ENCODE measurements at regions not wholly inside any gene's neighbourhood (a gene's known extent, or its start where the extent isn't known, plus 50 kb on each side); places are given as distances from the start of the nearest gene placed in this dataset.

- no peak overlapping the region for H2BK15ac ChIP-seq (ENCODE audit: low read length)
- no peak overlapping the region for H3K27ac ChIP-seq (ENCODE audit: low read depth, low read length)
- H2BK12ac ChIP-seq (ENCODE audit: low read depth, low read length), result 0 out of 2 replicates have a peak overlapping the region, but pooled peaks have one; percentile 27
- no peak overlapping the region for H2AFZ ChIP-seq (ENCODE audit: low read length)
- H4K8ac ChIP-seq (ENCODE audit: extremely low read depth, insufficient read depth, low read length), result no peak overlapping the region; the same call in 1 of the 2 replicates
- no peak overlapping the region for H2BK120ac ChIP-seq (replicated peaks; ENCODE audit: low read depth, low read length)
- no peak overlapping the region for H2BK5ac ChIP-seq (ENCODE audit: low read depth, low read length)
- H3K79me1 ChIP-seq (ENCODE audit: low read depth, low read length), result no peaks in the 10 kb centered on the region
- no peaks in the 10 kb centered on the region for H3K23me2 ChIP-seq (ENCODE audit: low read depth, low read length)
- no peaks in the 10 kb centered on the region for H3K27me3 ChIP-seq (replicated peaks in 1 of 4; ENCODE audit: control insufficient read depth in 3 of 4, extremely low read depth in 1 of 4, insufficient read depth in 3 of 4, low read length in 3 of 4)
- H4K91ac ChIP-seq (replicated peaks; ENCODE audit: insufficient read length, low read length), result no peak overlapping the region
- CTCF ChIA-PET (ENCODE audit: partially characterized antibody), result interaction anchor here (0.6 to 2.2 kb wide), 10 partner anchors 12 to 427 kb away, joined by 3 to 10 read pairs (median 4); no protein-coding TSS in a partner anchor
- H3K23ac ChIP-seq (ENCODE audit: insufficient read length), result no peak overlapping the region
- FAIRE-seq, result no peak
- H3K9me3 ChIP-seq (ENCODE audit: insufficient read depth in 2 of 2, low read depth in 1 of 2, low read length in 1 of 2), result no peaks in the 10 kb centered on the region
- no peaks in the 10 kb centered on the region for H4K20me1 ChIP-seq (replicated peaks in 1 of 2; ENCODE audit: control insufficient read depth in 1 of 2, insufficient read depth in 2 of 2, low read length in 2 of 2)
- H3K9ac ChIP-seq (replicated peaks in 1 of 4; ENCODE audit: extremely low read depth in 1 of 4, low read depth in 3 of 4, low read length in 3 of 4), result no peak overlapping the region
- 86% methylated on average over 15 of the region's 17 CpGs; no CpG with 5 or more reads in 1 of the 2 experiments for WGBS, 2 experiments (ENCODE audit: extremely low coverage in 1 of 2, insufficient coverage in 1 of 2, insufficient read length in 1 of 2, insufficient replicate concordance in 2 of 2, low coverage in 1 of 2, low lambda C conversion rate in 2 of 2, missing lambda C conversion rate in 1 of 2)
- H4K5ac ChIP-seq (ENCODE audit: insufficient read length, low read depth, low read length), result no peak overlapping the region
- no peak overlapping the region for H3K4me2 ChIP-seq (ENCODE audit: insufficient read depth in 1 of 2, low read depth in 2 of 2, low read length in 2 of 2)
- no peak overlapping the region for H3K14ac ChIP-seq (ENCODE audit: insufficient read length)
- H3K4ac ChIP-seq (replicated peaks; ENCODE audit: insufficient read length, low read depth, low read length), result no peak overlapping the region
- no peak overlapping the region for H2AK5ac ChIP-seq (ENCODE audit: low read depth, low read length)
- H3K18ac ChIP-seq (ENCODE audit: extremely low read depth, low read length), result no peak overlapping the region
- no peak overlapping the region for H3K4me3 ChIP-seq (ENCODE audit: extremely low read depth in 1 of 4, insufficient read depth in 2 of 4, low read depth in 3 of 4, low read length in 4 of 4)
- TF ChIP-seq MAFK (IDR thresholded peaks at IDR 0.05; ENCODE audit: low read depth, low read length), result no peak
- no peaks in the 10 kb centered on the region for H3K36me3 ChIP-seq (ENCODE audit: control insufficient read depth in 2 of 4, insufficient read depth in 4 of 4, low read length in 3 of 4)
- H2BK20ac ChIP-seq (ENCODE audit: low read length), result no peak overlapping the region
- H3K56ac ChIP-seq (replicated peaks; ENCODE audit: insufficient read length, low read depth, low read length), result no peak overlapping the region
- H3K4me1 ChIP-seq (replicated peaks in 1 of 4; ENCODE audit: control insufficient read depth in 3 of 4, insufficient read depth in 4 of 4, low read length in 3 of 4), result peaks cover 0 to 4% (median 3%) of the 10 kb centered on the region in 4 experiments; a peak in 4 of 7 replicates
- POLR2A ChIA-PET (ENCODE audit: partially characterized antibody), result no interaction called here
- DNase-seq (ENCODE audit: low read depth in 1 of 2, low spot score in 2 of 2), result peak in 1 of 2 experiments; percentile 40
- H3K79me2 ChIP-seq (ENCODE audit: control insufficient read depth in 1 of 2, insufficient read depth in 2 of 2, low read length in 2 of 2), result no peaks in the 10 kb centered on the region
These were observed 185.0 kb downstream of the ANKRD60 start for GRCh38 chr20:58043236-58044140.

All from H1 (cell line).